ENCODE measurements at regions not wholly inside any gene's neighbourhood (a gene's known extent, or its start where the extent isn't known, plus 50 kb on each side); places are given as distances from the start of the nearest gene placed in this dataset.

DNA sequence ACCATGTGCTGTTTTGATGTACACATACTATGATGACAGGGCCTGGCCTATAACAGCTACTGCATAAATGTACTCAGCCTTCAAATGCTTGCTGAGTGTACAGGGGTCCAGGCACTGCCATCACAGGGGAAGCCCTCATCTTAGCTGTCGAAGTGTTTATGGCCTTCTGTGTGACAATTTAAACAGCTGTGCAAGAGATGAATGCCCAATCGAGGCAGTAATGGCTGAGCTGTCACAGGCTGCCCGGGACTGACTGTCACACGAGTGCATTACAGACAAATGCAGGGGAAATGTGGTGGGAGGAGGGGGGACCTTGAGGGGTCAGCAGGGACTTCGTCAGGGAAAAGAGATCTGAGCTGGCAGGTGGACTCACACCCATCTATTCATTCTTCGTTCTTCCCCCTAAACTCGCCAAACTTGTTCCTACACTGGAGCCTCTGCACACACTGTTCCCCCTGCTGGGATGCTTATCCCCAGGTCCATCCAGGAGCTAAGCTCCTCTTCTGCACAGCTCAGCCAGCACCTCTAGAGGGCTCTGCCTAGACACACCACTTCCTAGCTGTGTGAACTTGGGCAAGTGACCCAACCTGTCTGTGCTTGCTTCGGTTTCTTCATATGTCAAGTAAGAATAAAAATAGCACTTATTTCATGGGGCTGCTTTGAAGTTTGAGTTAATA lies 156.2 kb upstream of the IQSEC1 start:
- Histone ChIP-seq H3K27ac (ENCODE audit: extremely low read depth, low read depth, low read length) (no peak overlapping the region), H3K4me1 (replicated peaks in 1 of 2; ENCODE audit: control insufficient read depth in 2 of 2, insufficient read depth in 2 of 2, low read length in 2 of 2) (peaks cover 4 to 11% of the 10 kb centered on the region in 2 experiments; a peak in 3 of 5 replicates), H3K9me1 (ENCODE audit: control insufficient read depth, insufficient read depth, low read length) (peaks cover 4% of the 10 kb centered on the region), H3K9ac (ENCODE audit: insufficient read depth in 1 of 2, low read depth in 2 of 2, low read length in 2 of 2) (no peak overlapping the region), H3K4me2 (ENCODE audit: insufficient read depth, low read length) (no peak overlapping the region), H3K36me3 (ENCODE audit: control insufficient read depth, insufficient read depth, low read length) (no peaks in the 10 kb centered on the region), H3K79me2 (ENCODE audit: control insufficient read depth, insufficient read depth, low read length) (no peaks in the 10 kb centered on the region), H3K9me3 (replicated peaks; ENCODE audit: control insufficient read depth, insufficient read depth, low read depth, low read length) (no peaks in the 10 kb centered on the region), H2AFZ (ENCODE audit: low read depth, low read length) (no peak overlapping the region), H3K27me3 (ENCODE audit: control insufficient read depth in 2 of 2, insufficient read depth in 2 of 2, low read length in 2 of 2) (peaks cover 11 to 51% of the 10 kb centered on the region in 2 experiments; a peak in 4 of 5 replicates), H3K4me3 (no peak overlapping the region), H4K20me1 (replicated peaks; ENCODE audit: control insufficient read depth, insufficient read depth, low read length) (peaks cover 17% of the 10 kb centered on the region; the same call in 1 of the 2 replicates)
- in situ Hi-C loops (cut with MboI) (no loop called here), intact Hi-C loops (cut with micrococcal nuclease) (loop anchor here (10.0 kb wide), 1 partner anchor 415 kb away; no protein-coding TSS in a partner anchor)
- CTCF ChIA-PET (ENCODE audit: low intra/inter-chr PET ratio): no interaction called here
- ATAC-seq: peak; percentile 98
- no TSS peak for BruUV-seq (replicated peaks)
- FAIRE-seq: peak; percentile 92
- peak; percentile 67 to 74 (median 72) for DNase-seq (ENCODE audit: extremely low read depth in 1 of 4, low spot score in 3 of 4)
- under 1% methylated on average over 8 of the region's 8 CpGs for WGBS (ENCODE audit: insufficient coverage, low coverage, missing lambda C conversion rate)
- POLR2A ChIA-PET: interaction anchor here (0.6 to 2.2 kb wide), 3 partner anchors 12 to 394 kb away, joined by 3 to 7 read pairs (median 3); no protein-coding TSS in a partner anchor
- TF ChIP-seq NONO (IDR thresholded peaks at IDR 0.05; ENCODE audit: low read depth in 2 of 2, low read length in 1 of 2) (no peak), ZFP36 (IDR thresholded peaks at IDR 0.05; ENCODE audit: low read depth, low read length, partially characterized antibody) (peak; percentile 97), RBM25 (IDR thresholded peaks at IDR 0.05; ENCODE audit: low read depth, low read length, severe bottlenecking) (peak; percentile 86), PRDM10 (IDR thresholded peaks at IDR 0.05; ENCODE audit: partially characterized antibody) (peak; percentile 72), SMARCA5 (IDR thresholded peaks at IDR 0.05) (peak; percentile 94), RCOR1 (IDR thresholded peaks at IDR 0.05; ENCODE audit: borderline replicate concordance in 1 of 2, low read depth in 2 of 2, low read length in 2 of 2) (peak in 1 of 2 experiments; percentile 31; a peak in 1 of 4 replicates), RAD51 (IDR thresholded peaks at IDR 0.05; ENCODE audit: borderline replicate concordance, low read depth) (peak; percentile 23; the same call in 1 of the 2 replicates), CBX3 (IDR thresholded peaks at IDR 0.05; ENCODE audit: borderline replicate concordance in 1 of 2, low read length in 2 of 2) (peak in 1 of 2 experiments; percentile 46; a peak in 1 of 3 replicates), RB1 (IDR thresholded peaks at IDR 0.05; ENCODE audit: low read depth) (0 out of 2 replicates have a peak, but pooled peaks have one; percentile 22), ZNF140 (CRISPR knock-in tag; IDR thresholded peaks at IDR 0.05) (no peak), ZNF584 (CRISPR knock-in tag; IDR thresholded peaks at IDR 0.05; ENCODE audit: low read depth) (no peak), RAD21 (CRISPR knock-in tag; conservative IDR thresholded peaks at IDR 0.05 in 1 of 2, IDR thresholded peaks at IDR 0.05 in 1 of 2) (peak; percentile 23 to 70; a peak in 3 of 4 replicates), ATF7 (IDR thresholded peaks at IDR 0.05) (0 out of 2 replicates have a peak, but pooled peaks have one; percentile 13), BCOR (IDR thresholded peaks at IDR 0.05) (peak; percentile 68; the same call in 1 of the 2 replicates), COPS2 (conservative IDR thresholded peaks at IDR 0.05) (no peak), KDM1A (IDR thresholded peaks at IDR 0.05) (peak in 1 of 2 experiments; percentile 44; a peak in 1 of 4 replicates)

Measured in K562 (cell line).